Chondrocyte (in vitro differentiated cells): ENCODE measurements at regions not wholly inside any gene's neighbourhood (a gene's known extent, or its start where the extent isn't known, plus 50 kb on each side); places are given as distances from the start of the nearest gene placed in this dataset.

Experiments
- DNase-seq: peaks from one replicate; pipeline ENCODE4 v3.0.0; 2021; ENCODE audit warnings: mixed read lengths, low spot score
- H3K27ac Mint-ChIP-seq: one replicate; pipeline ENCODE4 v1.8.0; 2021; ENCODE audit warnings: mild to moderate bottlenecking, moderate library complexity, mixed read lengths; ENCODE audit not compliant: unreplicated experiment
- H3K27me3 Mint-ChIP-seq: 2 replicates; pipeline ENCODE4 v1.8.0; 2021; ENCODE audit warnings: low read depth, mixed read lengths
- H3K36me3 Mint-ChIP-seq: 2 replicates; pipeline ENCODE4 v1.8.0; 2021; ENCODE audit warnings: low read depth, mixed read lengths
- H3K4me1 Mint-ChIP-seq: 2 replicates; pipeline ENCODE4 v1.8.0; 2021; ENCODE audit warnings: low read depth, mild to moderate bottlenecking, mixed read lengths
- H3K4me3 Mint-ChIP-seq: one replicate; pipeline ENCODE4 v1.8.0; 2021; ENCODE audit warnings: mild to moderate bottlenecking, moderate library complexity, mixed read lengths; ENCODE audit not compliant: unreplicated experiment
- H3K9me3 Mint-ChIP-seq: 2 replicates; pipeline ENCODE4 v1.8.0; 2021; ENCODE audit warnings: low read depth, mixed read lengths
- TF ChIP-seq, protein P1 (sequence below): fragments of 200-600 bp; sonication (generic); IDR thresholded peaks from 2 replicates; pipeline ENCODE4 v1.5.0; 2021; ENCODE audit warnings: antibody characterized with exemption, mild to moderate bottlenecking, moderate library complexity

DNA sequence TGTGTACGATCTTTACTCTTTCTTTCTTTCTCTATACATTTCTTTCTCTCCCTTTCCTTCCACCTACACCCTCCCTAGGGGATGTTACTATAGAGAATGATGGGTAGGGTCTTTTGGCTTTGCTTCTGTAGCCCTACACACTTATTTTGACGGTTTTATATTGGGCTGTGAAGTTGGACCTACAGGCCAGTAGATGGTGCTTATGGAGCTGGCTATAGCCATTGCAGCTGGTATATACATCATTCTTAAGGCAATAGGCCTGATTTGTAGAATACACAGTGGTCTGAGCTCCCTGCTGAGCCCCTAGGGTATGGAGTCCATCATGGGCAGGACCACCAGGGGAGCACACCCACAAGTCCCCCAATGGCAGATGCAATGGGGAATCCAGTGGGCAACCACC, 1869.7 kb downstream of the STIM2 start:
- no peak for DNase-seq
- no peak overlapping the region for H3K4me3 Mint-ChIP-seq
- no peaks in the 10 kb centered on the region for H3K36me3 Mint-ChIP-seq
- H3K27me3 Mint-ChIP-seq: no peaks in the 10 kb centered on the region
- peaks cover 7% of the 10 kb centered on the region for H3K9me3 Mint-ChIP-seq
- no peaks in the 10 kb centered on the region for H3K4me1 Mint-ChIP-seq
- no peak overlapping the region for H3K27ac Mint-ChIP-seq
- TF ChIP-seq, protein P1, sequence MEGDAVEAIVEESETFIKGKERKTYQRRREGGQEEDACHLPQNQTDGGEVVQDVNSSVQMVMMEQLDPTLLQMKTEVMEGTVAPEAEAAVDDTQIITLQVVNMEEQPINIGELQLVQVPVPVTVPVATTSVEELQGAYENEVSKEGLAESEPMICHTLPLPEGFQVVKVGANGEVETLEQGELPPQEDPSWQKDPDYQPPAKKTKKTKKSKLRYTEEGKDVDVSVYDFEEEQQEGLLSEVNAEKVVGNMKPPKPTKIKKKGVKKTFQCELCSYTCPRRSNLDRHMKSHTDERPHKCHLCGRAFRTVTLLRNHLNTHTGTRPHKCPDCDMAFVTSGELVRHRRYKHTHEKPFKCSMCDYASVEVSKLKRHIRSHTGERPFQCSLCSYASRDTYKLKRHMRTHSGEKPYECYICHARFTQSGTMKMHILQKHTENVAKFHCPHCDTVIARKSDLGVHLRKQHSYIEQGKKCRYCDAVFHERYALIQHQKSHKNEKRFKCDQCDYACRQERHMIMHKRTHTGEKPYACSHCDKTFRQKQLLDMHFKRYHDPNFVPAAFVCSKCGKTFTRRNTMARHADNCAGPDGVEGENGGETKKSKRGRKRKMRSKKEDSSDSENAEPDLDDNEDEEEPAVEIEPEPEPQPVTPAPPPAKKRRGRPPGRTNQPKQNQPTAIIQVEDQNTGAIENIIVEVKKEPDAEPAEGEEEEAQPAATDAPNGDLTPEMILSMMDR: no peak

DNA sequence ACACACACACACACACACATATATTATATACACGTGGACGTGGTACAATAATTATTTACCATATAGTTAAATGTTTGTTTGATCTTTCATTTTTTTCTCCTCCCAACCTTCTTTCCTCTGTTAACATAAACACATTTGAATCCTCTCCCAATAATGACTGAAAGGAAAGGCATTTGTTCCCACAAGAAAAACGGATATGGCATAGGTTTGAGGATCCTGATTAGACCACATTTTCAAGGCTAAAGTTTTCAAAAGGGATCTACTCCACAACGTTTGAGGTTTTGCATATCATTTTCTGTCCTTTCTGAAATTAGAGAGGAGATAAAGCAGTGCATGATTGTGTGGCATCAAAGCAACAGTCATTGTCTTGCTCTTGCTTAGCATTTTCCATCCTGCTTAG, 1883.4 kb downstream of the STIM2 start:
- no peaks in the 10 kb centered on the region for H3K36me3 Mint-ChIP-seq
- no peak for DNase-seq
- H3K27ac Mint-ChIP-seq: no peak overlapping the region
- TF ChIP-seq, protein P1: no peak
- no peak overlapping the region for H3K4me3 Mint-ChIP-seq
- H3K9me3 Mint-ChIP-seq: no peaks in the 10 kb centered on the region
- H3K27me3 Mint-ChIP-seq: no peaks in the 10 kb centered on the region
- H3K4me1 Mint-ChIP-seq: no peaks in the 10 kb centered on the region

DNA sequence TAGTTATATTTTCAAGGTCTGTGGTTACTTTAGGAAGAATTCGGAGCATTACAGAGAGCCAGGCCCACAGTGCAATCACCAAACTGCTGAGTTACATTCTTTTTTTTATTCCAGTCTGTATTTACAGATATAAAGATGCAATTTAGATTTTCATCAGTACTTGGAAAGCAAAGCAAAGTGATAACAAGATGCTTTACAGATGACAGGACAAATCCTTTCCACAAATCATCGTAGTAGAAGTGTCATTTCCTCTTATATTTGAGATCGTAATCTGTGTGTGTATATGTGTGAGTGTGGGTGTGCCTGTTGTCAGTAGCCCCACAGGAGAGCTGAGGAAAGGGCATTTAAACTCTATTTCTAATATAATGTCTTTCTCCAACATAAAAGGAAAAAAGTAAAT, 1893.7 kb downstream of the STIM2 start:
- Mint-ChIP-seq H3K27me3 (peaks cover 2% of the 10 kb centered on the region), H3K27ac (no peak overlapping the region), H3K36me3 (no peaks in the 10 kb centered on the region), H3K4me3 (no peak overlapping the region), H3K4me1 (no peaks in the 10 kb centered on the region), H3K9me3 (no peaks in the 10 kb centered on the region)
- TF ChIP-seq, protein P1: no peak
- no peak for DNase-seq

DNA sequence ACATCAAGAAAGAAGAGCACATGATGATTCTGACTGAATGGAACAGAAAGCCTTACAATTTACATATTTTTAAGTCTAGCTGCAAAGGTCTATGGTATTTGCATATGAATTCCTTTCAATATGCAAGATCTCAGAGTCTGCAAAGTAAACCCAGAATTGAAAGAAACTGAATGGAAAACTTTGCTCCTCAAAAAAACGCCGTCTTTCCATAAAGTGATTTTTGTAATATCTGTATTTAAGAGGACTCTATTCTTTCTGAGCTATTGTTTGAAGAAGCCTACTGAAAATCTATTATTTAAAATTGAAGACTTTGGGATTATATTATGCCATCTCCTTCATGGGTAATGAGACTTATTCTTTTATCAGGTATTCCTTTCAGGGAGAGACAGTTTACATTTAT, 1894.4 kb downstream of the STIM2 start:
- Mint-ChIP-seq H3K4me3 (no peak overlapping the region), H3K27me3 (peaks cover 2% of the 10 kb centered on the region), H3K4me1 (no peaks in the 10 kb centered on the region), H3K9me3 (no peaks in the 10 kb centered on the region), H3K27ac (no peak overlapping the region), H3K36me3 (no peaks in the 10 kb centered on the region)
- TF ChIP-seq, protein P1: no peak
- no peak for DNase-seq

DNA sequence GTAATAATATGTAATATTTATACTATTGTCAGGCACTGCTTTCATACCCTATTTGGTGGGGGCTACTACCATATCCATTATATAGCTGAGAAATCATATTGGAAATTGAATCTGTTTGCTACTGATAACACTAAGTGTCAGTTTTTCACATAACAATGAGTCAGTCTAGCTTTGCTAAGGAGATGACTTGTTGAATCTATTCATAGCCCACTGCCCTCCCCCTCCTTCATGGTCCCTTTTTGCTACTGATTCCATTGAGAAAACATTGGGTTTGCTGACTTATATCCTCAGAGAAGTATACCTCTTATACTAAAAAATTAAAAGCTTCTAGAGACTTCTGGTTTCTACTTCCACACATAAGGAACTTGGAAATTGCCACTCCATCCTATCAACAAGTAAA, 1898.4 kb downstream of the STIM2 start:
- Mint-ChIP-seq H3K9me3 (peaks cover 3% of the 10 kb centered on the region), H3K4me1 (no peaks in the 10 kb centered on the region), H3K4me3 (no peak overlapping the region)

More for the DNA sequence above, 1898.4 kb downstream of the STIM2 start:
- Mint-ChIP-seq H3K27me3 (peaks cover 2% of the 10 kb centered on the region), H3K27ac (no peak overlapping the region), H3K36me3 (no peaks in the 10 kb centered on the region)
- TF ChIP-seq, protein P1: no peak
- no peak for DNase-seq
